ENCODE measurements at regions not wholly inside any gene's neighbourhood (a gene's known extent, or its start where the extent isn't known, plus 50 kb on each side); places are given as distances from the start of the nearest gene placed in this dataset.

- ChIA-PET CTCF (ENCODE audit: partially characterized antibody) (no interaction called here), POLR2A (ENCODE audit: partially characterized antibody) (no interaction called here)
- Histone ChIP-seq H2BK20ac (ENCODE audit: low read length) (no peak overlapping the region), H3K18ac (ENCODE audit: extremely low read depth, low read length) (no peak overlapping the region), H3K4me3 (ENCODE audit: extremely low read depth in 1 of 4, insufficient read depth in 2 of 4, low read depth in 3 of 4, low read length in 4 of 4) (no peak overlapping the region), H4K8ac (ENCODE audit: extremely low read depth, insufficient read depth, low read length) (no peak overlapping the region), H3K4me2 (ENCODE audit: insufficient read depth in 1 of 2, low read depth in 2 of 2, low read length in 2 of 2) (no peak overlapping the region), H3K4ac (replicated peaks; ENCODE audit: insufficient read length, low read depth, low read length) (no peak overlapping the region), H3K4me1 (replicated peaks in 1 of 4; ENCODE audit: control insufficient read depth in 3 of 4, insufficient read depth in 4 of 4, low read length in 3 of 4) (no peaks in the 10 kb centered on the region), H4K91ac (replicated peaks; ENCODE audit: insufficient read length, low read length) (no peak overlapping the region), H4K5ac (ENCODE audit: insufficient read length, low read depth, low read length) (no peak overlapping the region), H2BK5ac (ENCODE audit: low read depth, low read length) (no peak overlapping the region), H3K27me3 (replicated peaks in 1 of 4; ENCODE audit: control insufficient read depth in 3 of 4, extremely low read depth in 1 of 4, insufficient read depth in 3 of 4, low read length in 3 of 4) (no peaks in the 10 kb centered on the region), H3K56ac (replicated peaks; ENCODE audit: insufficient read length, low read depth, low read length) (no peak overlapping the region), H2BK120ac (replicated peaks; ENCODE audit: low read depth, low read length) (no peak overlapping the region), H4K20me1 (replicated peaks in 1 of 2; ENCODE audit: control insufficient read depth in 1 of 2, insufficient read depth in 2 of 2, low read length in 2 of 2) (no peaks in the 10 kb centered on the region), H3K36me3 (ENCODE audit: control insufficient read depth in 2 of 4, insufficient read depth in 4 of 4, low read length in 3 of 4) (no peaks in the 10 kb centered on the region), H2AK5ac (ENCODE audit: low read depth, low read length) (no peak overlapping the region), H3K27ac (ENCODE audit: low read depth, low read length) (no peak overlapping the region), H3K79me1 (ENCODE audit: low read depth, low read length) (no peaks in the 10 kb centered on the region), H3K9ac (replicated peaks in 1 of 4; ENCODE audit: extremely low read depth in 1 of 4, low read depth in 3 of 4, low read length in 3 of 4) (no peak overlapping the region), H2BK12ac (ENCODE audit: low read depth, low read length) (no peak overlapping the region), H2AFZ (ENCODE audit: low read length) (no peak overlapping the region), H3K23me2 (ENCODE audit: low read depth, low read length) (no peaks in the 10 kb centered on the region), H2BK15ac (ENCODE audit: low read length) (no peak overlapping the region), H3K23ac (ENCODE audit: insufficient read length) (no peak overlapping the region), H3K14ac (ENCODE audit: insufficient read length) (no peak overlapping the region), H3K9me3 (ENCODE audit: insufficient read depth in 2 of 2, low read depth in 1 of 2, low read length in 1 of 2) (no peaks in the 10 kb centered on the region), H3K79me2 (ENCODE audit: control insufficient read depth in 1 of 2, insufficient read depth in 2 of 2, low read length in 2 of 2) (no peaks in the 10 kb centered on the region)
- no peak for DNase-seq (ENCODE audit: low read depth in 1 of 2, low spot score in 2 of 2)
- FAIRE-seq, result no peak
- WGBS, 2 experiments (ENCODE audit: extremely low coverage in 1 of 2, insufficient coverage in 1 of 2, insufficient read length in 1 of 2, insufficient replicate concordance in 2 of 2, low coverage in 1 of 2, low lambda C conversion rate in 2 of 2, missing lambda C conversion rate in 1 of 2), result 85% methylated on average over 4 of the region's 4 CpGs; no CpG with 5 or more reads in 1 of the 2 experiments
- TF ChIP-seq BRCA1 (IDR thresholded peaks at IDR 0.05; ENCODE audit: low read depth, low read length) (no peak), SRF (IDR thresholded peaks at IDR 0.05; ENCODE audit: low read depth, low read length) (no peak), TBP (IDR thresholded peaks at IDR 0.05; ENCODE audit: low read depth, low read length) (no peak), SP2 (IDR thresholded peaks at IDR 0.05; ENCODE audit: low read length) (no peak), TCF12 (IDR thresholded peaks at IDR 0.05; ENCODE audit: low read depth, low read length) (no peak), SP4 (IDR thresholded peaks at IDR 0.05; ENCODE audit: low read length) (no peak), YY1 (IDR thresholded peaks at IDR 0.05; ENCODE audit: low read depth, low read length) (no peak), CBX8 (IDR thresholded peaks at IDR 0.05; ENCODE audit: borderline replicate concordance, low read depth, low read length) (no peak), CEBPB (IDR thresholded peaks at IDR 0.05; ENCODE audit: low read depth, low read length) (no peak), EGR1 (IDR thresholded peaks at IDR 0.05; ENCODE audit: borderline replicate concordance, low read depth, low read length) (no peak), CTBP2 (IDR thresholded peaks at IDR 0.05; ENCODE audit: borderline replicate concordance, insufficient read depth, insufficient read length, low read length) (no peak), RBBP5 (IDR thresholded peaks at IDR 0.05; ENCODE audit: borderline replicate concordance, low read depth, low read length) (no peak), CTCF (IDR thresholded peaks at IDR 0.05; ENCODE audit: control extremely low read depth in 1 of 3, insufficient read depth in 1 of 3, low read depth in 1 of 3, low read length in 3 of 3) (no peak), CBX5 (IDR thresholded peaks at IDR 0.05; ENCODE audit: low read depth, low read length) (no peak)
Observed at GRCh38 chr5:51033215-51033614, 350.0 kb upstream of the ISL1 start.

All from H1 (cell line).